Right lobe of liver (tissue), 4 donors: ENCODE measurements at regions not wholly inside any gene's neighbourhood (a gene's known extent, or its start where the extent isn't known, plus 50 kb on each side); places are given as distances from the start of the nearest gene placed in this dataset.

Experiments used
- POLR2A ChIP-seq: fragments of 450-650 bp; IDR thresholded peaks from one replicate; pipeline ENCODE4 v1.6.1; 2017; ENCODE audit warnings: antibody characterized with exemption, mild to moderate bottlenecking
- TF ChIP-seq, protein P1 (sequence below), 4 donors: fragments of 200-600 bp in 3 of 4; fragments of 450-650 bp in 1 of 4; IDR thresholded peaks; one replicate each; pipeline versions ENCODE4 v1.5.1 to v1.8.0; 2016 to 2022; ENCODE audit warnings: antibody characterized with exemption in 4 of 4, mild to moderate bottlenecking in 2 of 4
- donor health status: DM: no; HTN: no; CAD: no.
- donor health status: DM: no; HTN: no; CAD: no.
- donor health status: DM: no; HTN: yes; CAD: no.

DNA sequence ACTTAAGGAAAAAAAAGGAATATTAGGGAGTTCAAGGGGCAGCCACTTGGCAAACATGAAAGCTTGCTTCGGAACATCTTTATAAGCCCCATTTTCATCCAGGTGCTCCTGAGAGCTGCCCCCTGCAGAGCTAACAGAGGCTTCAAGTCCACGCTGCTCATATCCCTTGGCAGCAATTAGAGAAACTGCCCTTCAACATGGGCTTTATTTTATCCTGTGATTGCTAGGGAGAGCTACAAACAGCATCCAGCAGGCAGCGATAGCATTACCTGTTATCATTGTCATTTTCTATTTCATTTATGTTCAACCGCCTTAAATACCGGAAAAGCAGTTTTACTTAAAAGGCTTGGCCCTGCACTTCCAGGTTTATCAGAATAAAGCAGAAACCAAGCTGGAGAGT, 68.4 kb upstream of the MCTP2 start:
- TF ChIP-seq, protein P1, sequence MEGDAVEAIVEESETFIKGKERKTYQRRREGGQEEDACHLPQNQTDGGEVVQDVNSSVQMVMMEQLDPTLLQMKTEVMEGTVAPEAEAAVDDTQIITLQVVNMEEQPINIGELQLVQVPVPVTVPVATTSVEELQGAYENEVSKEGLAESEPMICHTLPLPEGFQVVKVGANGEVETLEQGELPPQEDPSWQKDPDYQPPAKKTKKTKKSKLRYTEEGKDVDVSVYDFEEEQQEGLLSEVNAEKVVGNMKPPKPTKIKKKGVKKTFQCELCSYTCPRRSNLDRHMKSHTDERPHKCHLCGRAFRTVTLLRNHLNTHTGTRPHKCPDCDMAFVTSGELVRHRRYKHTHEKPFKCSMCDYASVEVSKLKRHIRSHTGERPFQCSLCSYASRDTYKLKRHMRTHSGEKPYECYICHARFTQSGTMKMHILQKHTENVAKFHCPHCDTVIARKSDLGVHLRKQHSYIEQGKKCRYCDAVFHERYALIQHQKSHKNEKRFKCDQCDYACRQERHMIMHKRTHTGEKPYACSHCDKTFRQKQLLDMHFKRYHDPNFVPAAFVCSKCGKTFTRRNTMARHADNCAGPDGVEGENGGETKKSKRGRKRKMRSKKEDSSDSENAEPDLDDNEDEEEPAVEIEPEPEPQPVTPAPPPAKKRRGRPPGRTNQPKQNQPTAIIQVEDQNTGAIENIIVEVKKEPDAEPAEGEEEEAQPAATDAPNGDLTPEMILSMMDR (IDR thresholded peaks at IDR 0.05), result no peak
- TF ChIP-seq POLR2A, result no peak
